CD4-positive, alpha-beta memory T cell (primary cell): ENCODE measurements at regions not wholly inside any gene's neighbourhood (a gene's known extent, or its start where the extent isn't known, plus 50 kb on each side); places are given as distances from the start of the nearest gene placed in this dataset.
"Not testable (repeated sequence)": the region's sequence is repeated elsewhere in the genome, so short reads cannot be mapped to it uniquely, and the experiment has no call there.

Source experiments
- CTCF ChIA-PET: fragments of 350-600 bp; sonication (Branson Sonifier 250); formaldehyde crosslinking; loops from one replicate; lab custom pipeline; 2021; ENCODE audit warnings: inconsistent platforms; ENCODE audit not compliant: partially characterized antibody; lab: Charles Lee
- POLR2A ChIA-PET: fragments of 350-600 bp; sonication (Branson Sonifier 250); formaldehyde crosslinking; loops from one replicate; lab custom pipeline; 2021; ENCODE audit not compliant: partially characterized antibody; lab: Charles Lee
- DNase-seq, 5 donors: peaks; one replicate each; pipeline versions ENCODE4 v3.0.0 to v3.0.0-alpha.2; 2020 to 2022; ENCODE audit warnings: mixed read lengths in 1 of 5
- H3K27ac ChIP-seq: one replicate; pipeline ENCODE4 v1.7.0; 2013; ENCODE audit warnings: low read depth, low read length
- H3K27me3 ChIP-seq: 2 replicates; pipeline ENCODE4 v1.7.0; 2013; ENCODE audit warnings: mild to moderate bottlenecking, low read length, moderate library complexity; ENCODE audit not compliant: insufficient read depth
- H3K36me3 ChIP-seq: 2 replicates; pipeline ENCODE4 v1.7.0; 2013; ENCODE audit warnings: mild to moderate bottlenecking, low read length, moderate library complexity; ENCODE audit not compliant: insufficient read depth
- H3K4me1 ChIP-seq: 2 replicates; pipeline ENCODE4 v1.7.0; 2013; ENCODE audit warnings: mild to moderate bottlenecking, low read length, moderate library complexity; ENCODE audit not compliant: insufficient read depth
- H3K4me3 ChIP-seq, 2 donors: one replicate each; pipeline ENCODE4 v1.7.0; 2013; ENCODE audit warnings: low read length in 2 of 2, mild to moderate bottlenecking in 1 of 2
- H3K9me3 ChIP-seq, 2 donors: one replicate each; pipeline ENCODE4 v1.7.0; 2013; ENCODE audit warnings: low read length in 2 of 2, control low read depth in 1 of 2; ENCODE audit not compliant: control insufficient read depth in 1 of 2
- H3K27ac Mint-ChIP-seq, 7 donors: one replicate each; pipeline ENCODE4 v1.8.0; 2020 to 2021; ENCODE audit warnings: mixed read lengths in 7 of 7, mild to moderate bottlenecking in 6 of 7, inconsistent platforms in 3 of 7, moderate library complexity in 3 of 7
- H3K27me3 Mint-ChIP-seq, 2 donors: one replicate each; pipeline ENCODE4 v1.8.0; 2020 to 2021; ENCODE audit warnings: mixed read lengths in 2 of 2
- H3K36me3 Mint-ChIP-seq, 2 donors: one replicate each; pipeline ENCODE4 v1.8.0; 2020 to 2021; ENCODE audit warnings: mixed read lengths in 2 of 2, inconsistent platforms in 1 of 2, mild to moderate bottlenecking in 1 of 2
- H3K4me1 Mint-ChIP-seq, 4 donors: one replicate each; pipeline ENCODE4 v1.8.0; 2020 to 2021; ENCODE audit warnings: mixed read lengths in 4 of 4, mild to moderate bottlenecking in 1 of 4
- H3K4me3 Mint-ChIP-seq, 8 donors: one replicate each; pipeline ENCODE4 v1.8.0; 2020 to 2021; ENCODE audit warnings: mixed read lengths in 8 of 8, mild to moderate bottlenecking in 7 of 8, moderate library complexity in 6 of 8, inconsistent platforms in 3 of 8
- H3K9me3 Mint-ChIP-seq, 8 donors: one replicate each; pipeline ENCODE4 v1.8.0; 2020 to 2021; ENCODE audit warnings: mixed read lengths in 8 of 8, mild to moderate bottlenecking in 5 of 8, inconsistent platforms in 3 of 8, moderate library complexity in 1 of 8
- intact Hi-C: fragments of 100-400 bp; cut with micrococcal nuclease; formaldehyde crosslinking; loops from one replicate; pipeline ENCODE4 v1.15.1; 2023

DNA sequence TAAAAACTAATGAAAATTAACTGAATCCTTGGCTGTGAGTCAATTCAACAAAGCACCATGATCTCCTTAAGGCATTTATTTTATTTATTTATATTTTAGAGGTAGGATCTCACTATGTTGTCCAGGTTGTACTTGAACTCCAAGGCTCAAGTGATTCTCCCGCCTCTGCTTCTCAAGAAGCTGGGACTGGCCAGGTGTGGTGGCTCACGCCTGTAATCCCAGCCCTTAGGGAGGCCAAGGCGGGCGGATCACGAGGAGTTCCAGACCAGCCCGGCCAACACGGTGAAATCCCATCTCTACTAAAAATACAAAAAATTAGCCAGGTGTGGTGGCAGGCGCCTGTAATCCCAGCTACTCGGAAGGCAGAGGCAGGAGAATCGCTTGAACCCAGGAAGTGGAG lies 52.1 kb upstream of the MAP4 start:
- DNase-seq, H3K27ac Mint-ChIP-seq, H3K27ac ChIP-seq, H3K27me3 Mint-ChIP-seq, POLR2A ChIA-PET, H3K9me3 Mint-ChIP-seq, H3K36me3 ChIP-seq, H3K4me3 ChIP-seq, H3K4me1 ChIP-seq, H3K36me3 Mint-ChIP-seq, H3K9me3 ChIP-seq, H3K4me3 Mint-ChIP-seq, CTCF ChIA-PET, intact Hi-C loops, H3K27me3 ChIP-seq: not testable (repeated sequence)
- H3K4me1 Mint-ChIP-seq = peaks cover 21 to 27% (median 24%) of the 10 kb centered on the region in 4 donors

DNA sequence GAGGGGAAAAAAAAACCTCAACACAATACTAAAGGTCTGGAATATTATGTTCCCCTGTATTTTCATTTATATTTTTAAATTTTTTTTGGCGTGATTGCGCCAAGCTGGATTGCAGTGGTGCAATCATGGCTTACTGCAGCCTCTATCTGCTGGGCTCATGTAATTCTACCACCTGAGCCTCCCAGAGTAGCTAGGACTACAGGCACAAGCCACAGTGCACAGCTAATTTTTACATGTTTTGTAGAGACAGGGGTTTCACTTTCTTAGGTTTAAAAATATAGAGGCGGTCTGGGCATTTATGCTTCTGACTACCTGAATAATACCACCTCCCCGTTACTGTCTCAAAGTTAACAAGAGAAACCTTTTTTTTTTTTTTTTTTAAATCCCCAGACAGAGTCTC lies 51.1 kb upstream of the MAP4 start:
- H3K36me3 ChIP-seq = no peaks in the 10 kb centered on the region
- no peak overlapping the region for H3K4me3 ChIP-seq
- H3K9me3 Mint-ChIP-seq = no peaks in the 10 kb centered on the region
- H3K36me3 Mint-ChIP-seq = peaks cover 4 to 8% of the 10 kb centered on the region in 2 donors
- no peak overlapping the region for H3K27ac Mint-ChIP-seq
- intact Hi-C loops = no loop called here
- DNase-seq = no peak
- no peaks in the 10 kb centered on the region for H3K9me3 ChIP-seq
- CTCF ChIA-PET = no interaction called here
- H3K4me3 Mint-ChIP-seq = no peak overlapping the region
- no peak overlapping the region for H3K27ac ChIP-seq
- POLR2A ChIA-PET = no interaction called here
- H3K27me3 Mint-ChIP-seq = no peaks in the 10 kb centered on the region
- H3K27me3 ChIP-seq = no peaks in the 10 kb centered on the region
- peaks cover 9% of the 10 kb centered on the region for H3K4me1 ChIP-seq
- peaks cover 18 to 25% (median 25%) of the 10 kb centered on the region in 4 donors for H3K4me1 Mint-ChIP-seq
